HG02870 (cell line): ENCODE measurements at regions not wholly inside any gene's neighbourhood (a gene's known extent, or its start where the extent isn't known, plus 50 kb on each side); places are given as distances from the start of the nearest gene placed in this dataset.

Experiments used
- ATAC-seq: cut with Tn5 transposase; IDR thresholded peaks from one replicate; pipeline ENCODE4 v1.9.1; 2021; ENCODE audit warnings: mild to moderate bottlenecking, moderate library complexity; ENCODE audit not compliant: unreplicated experiment

DNA sequence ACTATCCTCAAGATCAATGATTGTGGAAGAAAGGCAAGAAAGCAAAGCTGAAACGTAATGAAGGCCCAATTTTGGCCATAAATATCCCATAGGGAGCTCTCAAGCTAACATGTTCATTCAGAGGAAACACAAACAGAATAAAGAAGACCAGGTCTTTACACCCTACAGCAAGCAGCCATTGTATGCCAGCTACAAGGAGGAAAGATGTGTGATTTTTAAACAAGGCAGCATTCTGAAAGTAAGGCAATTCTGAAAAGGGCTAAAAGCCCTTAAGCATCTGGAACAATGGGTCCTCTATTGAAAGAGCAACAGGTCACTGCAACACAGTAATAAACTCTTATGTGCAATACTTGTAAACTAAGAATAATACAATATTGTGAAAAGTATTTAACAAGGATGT, 1002.4 kb downstream of the SLITRK1 start:
- no peak for ATAC-seq

DNA sequence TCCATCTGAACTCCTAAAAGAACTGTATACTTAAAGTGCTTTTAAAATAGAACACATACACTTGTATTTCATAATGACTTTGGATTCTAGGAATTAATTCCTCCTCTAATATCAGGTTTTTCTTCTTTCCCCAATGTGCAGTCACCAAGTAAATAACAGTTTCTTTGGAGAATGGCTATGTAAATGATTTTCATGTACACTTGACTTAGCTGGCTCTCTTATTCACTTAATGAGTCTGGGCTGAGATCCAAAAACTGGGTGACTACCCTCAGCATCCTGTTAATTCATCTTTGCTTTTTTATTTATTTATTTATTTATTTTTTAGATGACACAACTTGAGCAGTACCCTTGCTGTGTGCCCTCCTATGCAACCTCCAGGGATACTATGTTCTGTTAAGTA, 1003.7 kb downstream of the SLITRK1 start:
- no peak for ATAC-seq

DNA sequence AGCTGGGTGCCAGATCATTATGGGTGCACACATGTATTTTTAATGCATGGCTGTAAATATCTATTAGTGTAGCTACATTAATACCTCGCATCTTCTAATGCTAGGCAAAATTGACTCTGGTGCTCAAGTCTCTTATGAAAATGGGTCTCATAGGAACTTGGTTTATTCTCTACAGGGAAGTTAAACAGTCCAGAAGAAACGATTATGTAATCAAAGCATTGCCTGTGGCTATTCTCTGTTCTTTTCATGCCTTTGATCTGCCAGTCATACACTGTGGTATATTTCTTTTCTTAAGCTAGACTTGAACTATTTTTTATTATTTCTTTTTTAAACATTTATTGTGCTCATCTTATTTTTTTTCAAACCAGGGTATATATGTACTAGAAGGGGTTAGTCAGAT, 1015.0 kb downstream of the SLITRK1 start:
- ATAC-seq = no peak

DNA sequence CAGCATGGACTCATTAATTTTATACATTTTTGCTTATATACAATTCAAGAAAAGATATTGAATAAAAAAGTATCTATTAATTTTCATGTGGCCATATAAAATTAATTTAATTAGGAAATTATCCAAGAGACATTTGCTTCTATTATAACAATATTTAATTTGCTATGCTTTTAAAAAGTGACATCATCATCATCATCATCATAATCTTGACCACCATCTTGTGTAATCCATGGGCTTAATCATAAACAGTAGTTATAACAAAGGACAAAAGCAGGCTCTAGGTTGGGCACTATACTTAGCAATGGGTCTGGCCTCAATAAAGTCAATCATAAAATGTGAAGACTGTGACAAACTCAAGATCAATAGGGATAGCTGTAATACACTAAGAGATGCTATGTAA, 1031.6 kb downstream of the SLITRK1 start:
- ATAC-seq = no peak

DNA sequence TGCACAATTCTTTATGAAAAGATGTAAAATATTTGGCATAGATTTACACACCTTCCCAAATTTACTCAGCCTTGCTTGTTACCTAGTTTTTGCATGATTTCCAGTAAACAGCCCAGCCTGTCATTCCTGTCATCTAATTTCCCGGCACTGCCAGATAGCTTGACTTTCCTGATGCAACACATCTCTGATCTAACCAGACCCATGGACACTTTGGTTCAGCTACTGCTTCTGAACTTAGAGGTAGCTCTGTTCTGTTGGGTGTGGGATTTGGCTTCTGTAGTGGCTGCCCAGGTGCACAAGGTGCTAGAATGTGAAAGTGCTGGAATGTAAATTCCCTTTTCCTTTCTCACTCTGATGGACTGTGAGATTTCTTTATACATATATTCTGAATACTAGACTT, 1033.5 kb downstream of the SLITRK1 start:
- ATAC-seq = no peak

DNA sequence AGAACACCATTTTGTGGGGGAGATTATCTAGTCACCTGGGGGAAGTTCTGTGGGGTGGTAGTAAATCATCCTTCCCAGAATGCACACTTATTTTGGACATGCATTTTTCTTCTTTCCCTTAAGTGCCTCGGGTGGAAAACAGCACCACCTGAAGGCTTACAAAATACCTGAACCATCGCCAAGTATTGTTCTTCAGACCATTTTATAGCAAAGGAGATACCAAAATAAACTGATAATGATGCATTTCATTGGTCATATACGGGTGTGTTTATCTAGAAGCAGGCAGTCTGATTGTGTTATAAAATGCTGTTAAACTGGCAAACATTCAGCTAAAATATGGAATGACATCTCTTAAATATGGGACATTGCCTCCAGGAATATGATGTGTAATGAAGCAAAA, 1034.7 kb downstream of the SLITRK1 start:
- ATAC-seq = no peak

DNA sequence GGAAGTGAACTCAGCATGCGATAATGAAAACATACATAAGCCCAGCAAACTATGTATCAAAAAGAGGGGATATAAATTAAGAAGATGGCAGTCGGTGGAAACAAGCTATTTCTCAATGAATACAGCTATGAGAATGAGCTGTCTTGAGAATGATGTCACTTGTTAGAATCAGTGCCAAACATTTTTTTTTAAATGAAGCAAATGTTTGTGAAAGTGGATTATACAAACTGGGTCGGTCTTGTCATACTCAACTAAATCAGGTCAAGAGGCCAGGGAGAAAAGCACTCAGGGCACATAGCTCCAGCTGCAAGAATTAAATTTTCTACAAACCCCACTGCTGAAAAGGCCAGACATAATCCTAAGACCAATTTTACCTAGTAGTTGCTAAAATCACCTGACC, 1048.4 kb downstream of the SLITRK1 start:
- ATAC-seq = no peak

DNA sequence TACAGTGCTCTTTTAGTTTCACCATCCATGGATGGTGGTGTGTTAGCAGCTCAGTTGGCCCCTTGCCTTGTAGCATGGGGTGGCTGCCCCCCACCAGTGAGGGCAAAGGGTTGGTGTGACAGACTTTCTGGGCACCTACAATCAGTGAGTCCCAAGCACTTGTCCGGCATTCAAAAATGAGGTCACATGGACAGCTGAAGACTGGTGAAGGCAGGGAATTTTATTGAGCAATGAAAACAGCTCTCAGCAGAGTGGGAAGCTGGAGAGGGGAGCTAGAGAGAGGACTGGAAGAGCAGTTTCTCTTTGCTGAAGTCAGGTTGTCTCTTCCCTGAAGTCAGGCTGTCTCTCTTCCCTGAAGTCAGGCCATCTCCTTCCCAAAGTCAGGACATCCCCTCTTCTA, 1053.2 kb downstream of the SLITRK1 start:
- ATAC-seq = no peak

DNA sequence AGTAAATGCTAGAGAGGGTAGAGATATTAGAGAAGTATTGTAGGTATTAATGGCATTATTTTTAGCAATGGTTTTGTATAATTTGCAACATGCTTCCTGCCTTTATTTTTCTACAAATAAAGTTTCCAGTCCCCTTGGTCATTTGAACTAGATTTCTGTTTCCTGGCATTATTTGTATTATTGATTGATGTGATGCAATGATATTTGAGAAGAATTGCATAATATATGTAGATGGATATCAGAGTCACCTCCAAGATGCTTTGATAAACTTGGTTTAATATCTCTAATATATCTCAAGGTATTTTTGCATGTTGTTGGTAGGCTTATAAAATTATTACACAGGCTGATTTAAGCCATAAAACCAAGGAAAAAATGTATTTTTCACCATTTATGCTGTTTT, 1054.5 kb downstream of the SLITRK1 start:
- no peak for ATAC-seq

DNA sequence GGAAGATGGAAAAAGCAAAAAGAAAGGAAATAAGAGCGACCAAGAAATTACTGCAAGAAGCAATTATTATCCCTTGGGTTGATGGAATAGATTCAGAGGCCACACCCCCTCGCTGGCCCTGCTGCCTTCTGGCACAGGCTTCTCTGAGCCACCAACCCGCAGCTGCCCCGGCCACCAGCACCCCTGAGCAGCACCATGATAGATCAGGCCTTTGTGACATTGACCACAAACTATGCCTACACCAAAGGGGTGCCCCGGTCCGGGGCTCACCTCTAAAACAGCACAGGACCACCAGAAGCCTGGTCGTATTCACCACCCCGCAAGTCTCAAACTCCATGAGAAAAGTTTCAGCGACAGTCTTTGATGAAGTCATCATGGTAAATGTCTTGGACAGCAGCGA, 1059.3 kb downstream of the SLITRK1 start:
- no peak for ATAC-seq

DNA sequence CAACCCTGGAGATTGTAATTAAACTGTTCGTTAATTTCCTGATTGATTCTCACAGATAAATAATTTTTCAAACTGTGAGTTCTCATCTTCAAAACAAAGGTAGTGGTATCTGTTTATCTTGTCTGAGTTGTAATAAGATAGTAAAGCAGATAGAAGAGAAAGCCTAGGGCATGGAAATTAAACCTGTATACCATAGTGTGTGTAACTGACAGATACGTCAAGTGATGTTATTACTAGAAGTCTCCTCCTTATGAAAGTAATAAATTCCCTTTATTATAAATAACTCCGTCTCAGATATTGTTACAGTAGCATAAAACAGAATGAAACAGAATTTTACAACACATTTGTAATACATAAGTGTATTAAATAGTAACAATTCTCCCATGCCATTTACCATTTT, 1065.1 kb downstream of the SLITRK1 start:
- ATAC-seq = no peak

DNA sequence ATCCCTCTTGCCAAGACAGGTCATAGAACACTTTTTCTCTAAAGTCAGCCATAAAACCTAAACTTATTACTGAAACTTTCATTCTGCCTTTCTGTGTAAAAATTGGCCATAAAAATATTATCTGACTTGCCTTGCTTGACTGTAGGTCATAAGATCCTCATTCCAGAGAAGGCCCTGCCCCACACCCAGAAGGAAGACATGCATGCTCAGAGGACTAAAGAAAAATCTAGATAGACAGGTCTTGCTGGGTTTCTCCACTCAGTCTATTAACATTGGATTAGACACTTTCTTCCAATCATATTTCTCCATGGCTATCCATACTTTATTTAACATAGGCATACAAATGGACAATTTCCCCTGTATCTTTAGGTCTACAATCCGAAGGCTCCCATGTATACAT, 1066.5 kb downstream of the SLITRK1 start:
- ATAC-seq = no peak

DNA sequence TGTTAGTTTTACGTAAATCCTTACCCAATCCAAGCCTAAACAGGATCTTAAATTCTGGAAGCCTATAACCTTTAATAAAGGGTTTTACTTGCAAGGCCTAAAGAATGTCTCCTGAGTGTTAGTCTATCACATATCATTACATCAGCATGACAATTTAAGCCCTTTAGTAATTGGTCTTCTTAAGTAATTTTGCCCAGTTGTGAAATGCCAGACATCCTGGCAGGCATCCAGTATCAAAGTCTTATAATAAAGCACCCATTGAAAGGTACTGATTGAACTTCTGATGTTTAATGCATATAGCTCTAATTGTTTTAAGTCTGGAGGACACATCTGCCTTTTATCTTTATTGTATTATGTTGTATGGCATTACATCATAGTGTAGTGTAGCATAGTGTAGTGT, 1078.9 kb downstream of the SLITRK1 start:
- no peak for ATAC-seq

DNA sequence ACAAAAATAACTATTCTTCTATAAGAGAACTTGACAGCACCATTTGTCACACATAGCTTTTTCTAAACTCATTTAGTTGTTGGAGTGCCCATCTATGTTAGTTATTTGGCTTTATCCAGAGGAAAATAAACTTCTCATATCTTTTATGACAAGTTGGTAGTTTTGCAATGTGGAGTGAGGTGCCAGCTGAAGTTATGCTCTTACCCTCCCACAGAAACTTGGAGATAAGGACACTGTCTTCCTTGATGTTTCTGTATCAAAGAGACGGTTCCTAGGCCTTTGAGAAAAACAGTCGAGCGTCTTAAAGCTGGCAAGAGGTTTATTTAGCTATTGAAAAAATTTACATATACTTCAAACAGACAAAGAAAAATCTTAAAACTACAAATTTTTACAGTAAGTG, 1079.7 kb downstream of the SLITRK1 start:
- no peak for ATAC-seq

DNA sequence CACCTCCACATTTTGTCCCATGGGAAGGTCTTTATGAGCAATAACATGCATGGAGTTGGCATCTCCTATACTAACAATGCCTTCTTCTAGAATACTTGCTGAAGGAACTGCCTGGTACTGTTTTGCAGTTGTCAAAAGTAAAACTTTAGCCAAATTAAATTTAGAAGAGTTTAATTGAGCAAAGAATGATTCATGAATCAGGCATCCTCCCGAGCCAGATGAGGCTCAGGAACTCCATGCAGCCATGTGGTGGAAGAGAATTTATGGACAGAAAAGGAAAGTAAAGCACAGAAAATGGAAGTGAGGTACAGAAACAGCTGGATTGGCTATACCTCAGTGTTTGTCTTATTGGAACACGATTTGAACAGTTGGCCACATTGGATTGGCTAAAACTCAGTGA, 1081.9 kb downstream of the SLITRK1 start:
- ATAC-seq = no peak

DNA sequence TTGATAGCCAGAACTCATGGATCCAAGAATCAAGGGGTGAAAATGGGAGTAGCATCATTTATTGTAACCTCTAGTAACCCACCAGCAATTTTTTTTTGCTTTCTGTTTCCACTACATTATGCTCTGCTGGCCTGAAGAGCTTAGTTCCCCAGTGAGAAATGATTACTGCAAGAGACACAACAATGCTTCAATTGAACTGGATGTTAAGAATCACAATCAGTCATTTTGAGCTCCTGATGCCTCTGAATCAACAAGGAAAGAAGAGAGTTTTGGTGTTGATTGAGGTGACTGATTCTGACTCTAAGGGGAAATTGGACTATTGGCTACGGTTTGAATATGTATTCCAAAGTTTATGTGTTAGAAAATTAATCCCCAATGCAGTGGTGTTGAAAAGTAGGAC, 1084.4 kb downstream of the SLITRK1 start:
- ATAC-seq = no peak

DNA sequence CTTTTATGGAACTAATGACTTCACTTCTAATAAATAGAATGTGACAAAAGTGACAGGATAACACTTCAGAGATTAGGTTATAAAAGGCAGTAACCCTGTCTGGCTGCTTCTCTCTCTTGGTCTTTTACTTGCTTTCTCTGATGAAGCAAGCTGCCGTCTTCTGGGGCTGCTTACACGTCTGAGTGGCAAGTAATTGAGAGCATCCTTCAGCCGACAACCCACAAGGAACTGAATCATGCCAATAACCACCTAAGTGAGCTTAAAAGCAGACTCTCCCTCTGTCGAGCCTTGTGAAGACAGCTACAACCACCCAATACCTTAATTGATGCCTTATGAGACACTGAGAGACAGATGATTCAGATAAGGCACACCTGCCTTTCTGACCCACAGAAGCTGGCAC, 1091.2 kb downstream of the SLITRK1 start:
- ATAC-seq = no peak

DNA sequence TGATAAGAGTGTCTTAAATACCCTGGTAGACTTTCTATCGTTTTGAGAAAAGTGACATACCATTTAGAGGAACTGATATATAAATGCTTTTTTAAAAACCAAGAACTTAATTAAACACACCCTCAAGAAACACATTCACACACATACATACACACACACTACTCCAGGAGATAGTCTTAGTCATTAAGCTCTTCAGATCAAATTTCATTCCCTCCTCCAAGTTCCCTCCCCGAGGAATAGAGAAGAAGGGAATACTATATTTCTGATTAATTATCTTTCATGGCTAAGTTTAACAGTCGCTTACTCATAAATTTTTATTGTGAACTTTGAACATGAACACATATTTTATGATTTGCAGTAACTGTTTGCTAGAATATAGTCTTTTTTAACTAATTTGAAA, 1109.5 kb downstream of the SLITRK1 start:
- no peak for ATAC-seq

DNA sequence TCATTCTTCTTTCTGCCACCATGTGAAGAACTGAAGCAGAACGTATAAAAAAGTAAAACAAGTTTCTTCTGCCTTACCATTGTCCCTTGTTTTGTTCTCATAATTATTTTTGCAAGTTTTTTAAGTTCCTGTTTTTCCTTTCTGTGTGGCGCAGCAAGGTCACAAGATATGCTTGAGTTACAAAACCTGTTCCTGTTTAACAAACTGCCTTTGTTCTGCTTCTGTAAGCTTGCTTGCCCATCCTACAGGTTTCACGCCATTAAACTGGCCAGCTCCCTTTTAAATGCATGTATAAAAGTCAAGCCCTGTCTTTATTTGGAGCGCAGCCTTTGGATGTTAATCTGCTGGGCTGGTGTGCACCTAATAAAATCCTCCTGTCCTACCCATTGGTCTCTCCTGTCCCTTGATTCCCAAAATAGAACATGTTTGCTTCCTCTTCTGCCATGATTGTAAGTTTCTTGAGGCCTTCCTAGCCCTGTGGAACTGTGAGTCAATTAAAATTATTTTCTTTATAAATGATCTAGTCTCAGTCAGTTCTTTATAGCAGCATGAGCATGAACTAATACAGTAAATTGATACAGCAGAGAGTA, 1115.4 kb downstream of the SLITRK1 start:
- no peak for ATAC-seq

DNA sequence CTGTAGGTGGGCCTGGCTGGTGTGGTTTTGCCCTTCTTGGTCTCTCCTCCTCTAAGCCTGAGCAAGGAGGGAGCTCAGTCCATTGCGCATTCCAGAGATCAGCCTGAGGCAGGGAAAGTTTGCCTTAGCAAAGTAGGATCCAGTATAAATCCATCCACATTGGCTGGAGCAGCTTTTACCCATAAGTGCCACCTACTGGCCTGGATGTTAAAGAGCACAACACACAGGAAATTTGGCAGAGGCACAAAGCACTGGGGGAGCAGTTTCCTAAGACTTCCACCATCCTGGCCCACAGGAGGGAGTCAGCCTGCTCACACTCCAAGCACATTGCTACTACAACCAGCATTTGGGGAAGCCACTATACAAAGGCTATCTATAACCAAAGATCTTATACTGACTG, 1124.2 kb downstream of the SLITRK1 start:
- no peak for ATAC-seq

DNA sequence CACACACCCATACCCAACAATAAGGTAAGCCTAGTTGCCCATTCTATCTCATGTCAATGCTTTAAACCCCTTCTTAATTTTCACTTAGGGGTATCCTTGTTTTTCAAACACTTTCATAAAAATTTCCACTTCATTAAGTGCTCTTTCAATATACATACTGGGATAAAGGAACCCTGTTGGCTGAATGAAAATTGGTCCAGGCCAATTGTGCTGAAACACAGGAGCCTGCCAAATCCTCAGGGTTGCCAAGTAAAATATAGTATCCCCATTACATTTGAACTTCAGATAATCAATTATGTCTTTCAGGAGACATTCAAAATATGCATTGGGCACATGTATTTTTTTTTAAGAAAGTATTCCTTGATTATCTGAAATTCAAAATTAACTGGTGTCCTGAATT, 1131.1 kb downstream of the SLITRK1 start:
- no peak for ATAC-seq

DNA sequence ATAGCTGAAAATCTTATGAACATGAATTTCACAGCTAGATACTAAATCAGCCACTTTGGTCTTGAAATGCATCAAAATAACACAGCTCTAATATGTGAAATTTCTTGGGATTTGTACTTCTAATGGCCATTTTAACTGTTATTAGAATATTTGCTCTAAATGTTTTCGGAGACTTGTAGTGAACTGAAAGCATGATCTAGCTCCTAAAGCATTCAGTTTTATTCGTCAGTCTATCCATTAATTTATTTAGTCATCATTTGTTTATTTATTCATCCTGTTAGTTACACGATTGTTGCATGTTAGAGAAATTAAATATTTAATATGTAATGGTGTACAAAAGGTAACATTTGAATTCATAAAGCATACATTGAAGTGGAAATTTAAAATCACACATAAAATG, 1132.7 kb downstream of the SLITRK1 start:
- no peak for ATAC-seq

DNA sequence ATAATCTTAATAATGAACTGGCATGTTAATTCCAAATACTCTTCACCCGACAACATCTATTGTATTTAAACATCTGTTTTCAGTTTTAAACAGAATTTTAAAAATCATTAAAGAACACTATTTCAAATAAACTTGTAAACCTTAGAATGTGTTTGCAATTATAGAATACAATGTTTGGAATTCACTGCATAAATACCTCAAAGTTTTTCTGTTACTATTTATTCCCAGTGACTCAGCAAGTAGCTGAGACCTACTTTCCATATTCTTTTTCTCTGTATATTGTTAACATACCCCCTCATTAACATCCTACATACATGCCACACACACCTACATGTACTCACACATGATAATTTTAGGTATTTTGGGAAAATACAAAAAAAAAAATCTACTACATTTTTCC, 1134.3 kb downstream of the SLITRK1 start:
- ATAC-seq = no peak

DNA sequence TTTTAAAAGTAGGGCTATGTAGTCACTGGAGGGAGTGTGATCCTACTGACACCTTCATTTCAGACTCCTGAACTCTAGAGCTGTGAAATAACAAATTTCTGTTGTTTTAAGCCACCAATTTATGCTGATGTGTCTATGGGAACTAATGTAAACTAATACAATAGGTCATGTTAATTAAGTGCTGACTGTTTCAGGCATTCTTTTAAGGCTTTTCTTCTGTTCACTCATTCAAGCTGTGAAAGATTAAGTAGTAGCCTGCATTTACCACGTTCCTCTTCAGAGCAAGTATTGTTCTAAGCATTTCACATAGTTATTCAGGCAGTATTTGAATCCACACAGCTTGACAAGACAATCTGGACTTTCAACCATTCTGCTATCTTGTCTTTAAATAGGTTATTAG, 1135.0 kb downstream of the SLITRK1 start:
- ATAC-seq = no peak
